GM23248 (cell line): ENCODE measurements at regions not wholly inside any gene's neighbourhood (a gene's known extent, or its start where the extent isn't known, plus 50 kb on each side); places are given as distances from the start of the nearest gene placed in this dataset.
A peak's percentile ranks its signal among the peaks of the same experiment; 100 is the strongest.

ENCODE experiments used
- DNase-seq: peaks from one replicate; pipeline ENCODE4 v3.0.0-alpha.2; 2015
- H2AFZ ChIP-seq: fragments of 200-600 bp; sonication (generic); 2 replicates; pipeline ENCODE4 v1.6.1; 2016; ENCODE audit warnings: antibody characterized with exemption
- H3F3A ChIP-seq: fragments of 200-600 bp; sonication (generic); 2 replicates; pipeline ENCODE4 v1.6.1; 2016; ENCODE audit warnings: mild to moderate bottlenecking, antibody characterized with exemption, mixed run types; ENCODE audit not compliant: insufficient read depth
- H3K27ac ChIP-seq: fragments of 200-600 bp; sonication (generic); 2 replicates; pipeline ENCODE4 v1.5.1; 2016; ENCODE audit warnings: mild to moderate bottlenecking
- H3K27me3 ChIP-seq: fragments of 200-600 bp; sonication (generic); replicated peaks from 2 replicates; pipeline ENCODE4 v1.6.1; 2016; ENCODE audit warnings: mild to moderate bottlenecking; ENCODE audit not compliant: insufficient read depth
- H3K36me3 ChIP-seq: fragments of 200-600 bp; sonication (generic); 2 replicates; pipeline ENCODE4 v1.6.1; 2016; ENCODE audit warnings: low read depth, mild to moderate bottlenecking
- H3K4me1 ChIP-seq: fragments of 200-600 bp; sonication (generic); 2 replicates; pipeline ENCODE4 v1.6.1; 2016; ENCODE audit warnings: mild to moderate bottlenecking; ENCODE audit not compliant: insufficient read depth
- H3K4me2 ChIP-seq: fragments of 200-600 bp; sonication (generic); one replicate; pipeline ENCODE4 v1.6.1; 2016; ENCODE audit warnings: mild to moderate bottlenecking; ENCODE audit not compliant: unreplicated experiment
- H3K4me3 ChIP-seq: fragments of 200-600 bp; sonication (generic); 2 replicates; pipeline ENCODE4 v1.5.1; 2016; ENCODE audit warnings: mild to moderate bottlenecking
- H3K79me2 ChIP-seq: fragments of 200-600 bp; sonication (generic); 2 replicates; pipeline ENCODE4 v1.6.1; 2016; ENCODE audit warnings: mild to moderate bottlenecking; ENCODE audit not compliant: insufficient read depth
- H3K9ac ChIP-seq: fragments of 200-600 bp; sonication (generic); 2 replicates; pipeline ENCODE4 v1.6.1; 2016; ENCODE audit warnings: mild to moderate bottlenecking
- H3K9me2 ChIP-seq: fragments of 200-600 bp; sonication (generic); 2 replicates; pipeline ENCODE4 v1.6.1; 2016; ENCODE audit warnings: mixed run types, mild to moderate bottlenecking, moderate library complexity; ENCODE audit not compliant: insufficient read depth
- H3K9me3 ChIP-seq: fragments of 200-600 bp; sonication (generic); one replicate; pipeline ENCODE4 v1.6.1; 2017; ENCODE audit warnings: low read depth
- H4K20me1 ChIP-seq: fragments of 200-600 bp; sonication (generic); 2 replicates; pipeline ENCODE4 v1.6.0; 2016; ENCODE audit not compliant: insufficient read depth
- EZH2 ChIP-seq: fragments of 200-600 bp; sonication (generic); IDR thresholded peaks from 2 replicates; pipeline ENCODE4 v1.6.1; 2018; ENCODE audit warnings: antibody characterized with exemption, mild to moderate bottlenecking; ENCODE audit not compliant: insufficient read depth, poor library complexity, severe bottlenecking
- EZH2phosphoT487 ChIP-seq: fragments of 200-600 bp; sonication (generic); IDR thresholded peaks from 2 replicates; pipeline ENCODE4 v1.6.1; 2018; ENCODE audit warnings: antibody characterized with exemption, moderate library complexity, mild to moderate bottlenecking, low read depth; ENCODE audit not compliant: insufficient read depth
- WGBS, 2 experiments: methylation state at CpG; one replicate each; pipeline ENCODE4 v1.1.6; 2015 to 2017; ENCODE audit warnings: low lambda C conversion rate in 2 of 2, low coverage in 1 of 2; ENCODE audit errors: missing lambda C conversion rate in 2 of 2; 5-methylcytosine and 5-hydroxymethylcytosine counted together
- in situ Hi-C: fragments of 300-500 bp; cut with MboI; formaldehyde crosslinking; loops from 2 replicates; pipeline ENCODE4 v1.15.0; 2020

DNA sequence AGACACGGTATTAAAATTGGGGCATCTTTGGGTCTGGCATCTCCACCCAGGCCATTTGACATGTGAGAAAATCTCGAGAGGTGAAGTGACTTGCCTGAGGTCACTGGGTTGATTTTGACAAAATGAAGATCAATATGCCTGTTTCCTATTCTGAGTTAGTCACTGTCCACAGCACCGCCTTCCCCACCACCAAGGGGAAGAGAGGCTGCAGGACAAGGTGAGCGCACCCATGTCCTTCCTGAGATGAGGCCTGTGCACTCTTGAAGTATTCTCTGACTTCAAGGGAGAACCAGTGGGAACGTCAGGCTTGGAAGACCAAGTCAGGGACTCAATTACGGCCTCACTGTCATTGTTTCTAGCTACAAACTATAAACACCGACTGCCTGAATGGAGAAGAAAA lies 49.9 kb upstream of the WSB1 start:
- DNase-seq = no peak
- H4K20me1 ChIP-seq = no peaks in the 10 kb centered on the region
- no peak overlapping the region for H3K4me2 ChIP-seq
- H3K9me3 ChIP-seq = no peaks in the 10 kb centered on the region
- H3K9ac ChIP-seq = no peak overlapping the region
- H3K4me1 ChIP-seq = peaks cover 20% of the 10 kb centered on the region
- peaks cover 24% of the 10 kb centered on the region for H3F3A ChIP-seq
- H3K36me3 ChIP-seq = no peaks in the 10 kb centered on the region
- H3K4me3 ChIP-seq = no peak overlapping the region
- peak overlapping the region; percentile 75; the same call in 1 of the 2 replicates for H2AFZ ChIP-seq
- TF ChIP-seq EZH2phosphoT487 (no peak), EZH2 (no peak)
- no peak overlapping the region for H3K27ac ChIP-seq
- no peaks in the 10 kb centered on the region for H3K27me3 ChIP-seq
- no peaks in the 10 kb centered on the region for H3K79me2 ChIP-seq
- in situ Hi-C loops = loop anchor here (10.0 to 25.0 kb wide), 2 partner anchors 81 to 193 kb away; no protein-coding TSS in a partner anchor
- 97 to 98% methylated on average over 7 of the region's 7 CpGs for WGBS, 2 experiments
- H3K9me2 ChIP-seq = no peaks in the 10 kb centered on the region
